Inferior parietal cortex (tissue), 1 donor: ENCODE measurements at regions not wholly inside any gene's neighbourhood (a gene's known extent, or its start where the extent isn't known, plus 50 kb on each side); places are given as distances from the start of the nearest gene placed in this dataset.

Experiments used
- DNase-seq: peaks from one replicate; pipeline ENCODE4 v3.0.0-alpha.2; 2016; ENCODE audit errors: extremely low spot score

GRCh38 chr1:82452096-82452495 lies 651.4 kb downstream of the ADGRL2 start:
- no peak for DNase-seq

GRCh38 chr1:82451191-82451590 lies 650.5 kb downstream of the ADGRL2 start:
- no peak for DNase-seq

- no peak for DNase-seq
Observed at GRCh38 chr1:82449506-82450057, 648.8 kb downstream of the ADGRL2 start.

- no peak for DNase-seq
Observed at GRCh38 chr1:82446955-82447354, 646.2 kb downstream of the ADGRL2 start.

DNA sequence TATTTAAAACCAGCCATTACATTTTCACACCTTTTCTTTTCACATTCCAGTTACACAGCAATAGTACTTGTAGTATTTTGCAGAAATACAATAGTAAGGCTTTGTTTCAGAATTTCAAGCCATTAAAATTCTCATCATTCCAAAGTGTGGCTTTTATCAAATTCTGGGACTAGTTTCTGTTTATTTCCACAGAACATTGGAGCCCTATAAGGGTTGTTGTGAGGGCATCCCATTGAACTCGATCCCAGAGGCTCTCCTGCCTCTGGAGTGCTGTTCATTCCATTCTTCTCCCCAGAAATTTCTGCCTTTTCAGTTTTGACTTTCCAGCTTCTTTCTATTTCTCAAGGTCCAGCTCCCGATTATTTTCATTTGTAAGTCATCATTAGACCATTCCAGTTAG lies 645.5 kb downstream of the ADGRL2 start:
- no peak for DNase-seq

DNA sequence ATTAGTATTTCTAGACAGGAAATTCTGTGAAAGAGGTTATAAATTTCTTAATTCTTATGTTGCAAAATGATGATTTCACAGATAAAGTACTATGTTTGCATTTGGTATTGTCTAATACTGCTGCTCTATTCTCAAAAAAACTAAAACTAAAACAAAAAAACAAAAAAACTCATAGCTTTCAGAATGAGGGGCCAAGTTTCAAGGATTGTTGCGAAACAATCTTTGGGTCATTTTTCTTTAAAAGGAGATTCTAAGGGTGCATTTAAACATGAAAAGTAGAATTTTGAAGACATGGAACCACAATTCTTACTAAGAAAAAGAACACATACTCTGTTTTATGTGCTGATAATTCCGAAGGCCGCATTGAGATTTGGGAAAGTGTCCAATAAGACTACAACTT lies 645.1 kb downstream of the ADGRL2 start:
- DNase-seq: no peak

- no peak for DNase-seq
Observed at GRCh38 chr1:82445132-82445531, 644.4 kb downstream of the ADGRL2 start.

DNA sequence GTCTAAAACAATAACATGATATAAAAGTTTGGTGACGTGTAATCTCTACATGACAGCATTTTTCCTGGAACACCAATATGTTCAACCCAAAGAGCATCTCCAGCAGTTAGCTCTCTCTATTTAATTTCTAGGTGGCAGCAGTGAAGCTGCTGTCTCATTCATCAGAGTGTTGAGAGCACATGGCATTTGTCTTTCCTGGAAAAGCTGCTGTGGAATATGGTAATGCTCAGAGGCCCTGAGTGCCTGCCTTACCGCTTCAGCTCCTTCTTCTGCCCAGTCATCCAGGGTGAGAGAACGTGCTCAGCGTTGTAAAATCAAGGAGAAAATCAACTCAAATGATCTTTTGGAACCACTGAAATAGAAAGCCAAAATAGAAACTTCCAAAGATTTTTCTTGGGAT lies 640.7 kb downstream of the ADGRL2 start:
- DNase-seq: no peak

- no peak for DNase-seq
Observed at GRCh38 chr1:82423174-82423815, 622.6 kb downstream of the ADGRL2 start.

- DNase-seq: no peak
Observed at GRCh38 chr1:82421782-82422181, 621.0 kb downstream of the ADGRL2 start.

DNA sequence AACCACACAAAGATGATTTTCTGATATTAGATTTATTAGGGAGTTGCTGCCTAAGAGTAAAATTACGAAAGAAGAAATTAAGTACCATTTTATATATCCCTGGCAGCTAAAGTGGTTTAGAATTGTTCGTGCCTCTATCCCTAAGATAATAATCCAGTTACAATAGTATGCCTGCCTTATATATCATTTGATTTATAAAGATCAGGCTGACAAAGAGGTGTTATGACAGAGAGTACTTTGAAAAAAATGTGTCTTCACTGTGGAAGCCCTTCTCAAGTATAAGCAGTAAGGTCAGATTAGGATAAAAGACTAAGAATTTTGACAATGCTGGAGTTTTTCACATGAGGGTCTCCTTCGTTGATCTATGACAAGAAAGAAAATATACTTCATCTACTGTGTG lies 619.9 kb downstream of the ADGRL2 start:
- DNase-seq: no peak

DNA sequence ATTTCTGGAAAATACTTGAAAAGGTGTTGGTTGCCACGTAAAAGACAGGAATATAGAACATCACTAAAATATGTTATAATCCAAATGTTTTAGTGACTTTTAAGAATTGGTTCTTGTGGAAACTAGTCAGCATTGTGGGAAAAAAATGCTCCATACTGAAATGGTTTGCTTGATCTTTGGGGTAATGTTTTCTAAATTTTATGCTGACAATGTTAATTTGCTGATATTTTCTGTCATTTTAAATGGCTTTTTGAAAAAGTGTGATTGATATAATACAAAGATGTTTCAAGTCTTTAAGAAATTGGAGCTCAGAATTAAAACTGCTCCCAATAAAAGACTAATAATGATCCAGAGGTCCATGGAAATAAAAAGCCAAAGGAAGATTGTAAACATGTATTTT lies 610.9 kb downstream of the ADGRL2 start:
- no peak for DNase-seq

DNA sequence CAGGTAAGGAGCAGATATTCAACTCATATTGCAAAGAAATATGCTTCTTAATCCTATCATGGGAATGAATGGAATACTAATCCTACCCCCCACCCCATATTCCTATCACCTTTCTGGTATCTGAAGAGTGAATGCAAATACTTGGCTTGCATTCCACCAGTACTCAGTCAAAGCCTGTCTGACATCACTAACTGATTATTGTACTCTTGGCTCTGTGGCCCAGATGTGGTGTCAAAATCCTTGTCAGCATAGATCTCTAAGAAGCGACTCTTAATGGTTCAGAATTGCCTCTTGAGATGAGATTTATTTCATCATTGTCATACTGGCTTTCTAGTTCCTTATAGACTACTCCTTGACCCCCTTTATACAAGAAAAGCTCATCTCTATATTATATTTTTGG lies 604.6 kb downstream of the ADGRL2 start:
- DNase-seq: no peak

- DNase-seq: no peak
Observed at GRCh38 chr1:82401116-82401515, 600.4 kb downstream of the ADGRL2 start.

DNA sequence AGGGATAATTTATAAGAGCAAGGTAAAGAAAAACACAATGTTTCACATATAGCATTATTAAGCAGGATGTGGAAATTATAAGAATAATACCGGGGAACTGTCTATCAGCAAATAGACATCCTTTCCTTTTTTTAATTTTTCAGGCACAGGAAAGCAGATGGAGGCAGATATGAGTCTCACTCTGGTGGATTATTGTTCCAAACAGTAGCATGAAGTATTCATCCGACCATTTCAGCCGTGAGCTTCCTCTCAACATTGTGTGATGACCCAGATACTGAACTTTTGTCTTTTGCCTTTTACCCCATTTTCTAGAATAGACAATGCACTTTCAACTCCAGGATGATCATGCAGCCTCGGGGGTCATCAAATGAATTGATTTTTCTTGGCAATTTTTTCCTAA lies 599.8 kb downstream of the ADGRL2 start:
- no peak for DNase-seq

DNA sequence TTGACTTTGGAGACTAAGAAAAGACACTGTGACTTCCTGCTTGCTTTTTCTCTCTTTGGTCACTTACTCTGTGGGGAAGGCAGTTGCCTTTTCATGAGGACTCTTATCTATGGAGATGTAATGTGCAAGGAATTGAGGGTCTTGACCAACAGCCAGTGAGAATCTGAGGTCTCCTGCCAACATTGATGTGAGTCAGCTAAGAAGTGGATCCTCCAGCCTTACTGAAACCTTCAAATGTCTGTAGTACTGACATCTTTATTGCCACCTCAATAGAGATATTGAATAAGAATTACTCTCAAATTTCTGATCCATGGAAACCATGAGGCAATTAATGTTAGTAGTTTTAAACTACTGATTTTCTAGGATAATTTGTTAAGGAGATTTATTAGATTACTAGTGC lies 598.4 kb downstream of the ADGRL2 start:
- no peak for DNase-seq

- DNase-seq: no peak
Observed at GRCh38 chr1:82398357-82398756, 597.6 kb downstream of the ADGRL2 start.

DNA sequence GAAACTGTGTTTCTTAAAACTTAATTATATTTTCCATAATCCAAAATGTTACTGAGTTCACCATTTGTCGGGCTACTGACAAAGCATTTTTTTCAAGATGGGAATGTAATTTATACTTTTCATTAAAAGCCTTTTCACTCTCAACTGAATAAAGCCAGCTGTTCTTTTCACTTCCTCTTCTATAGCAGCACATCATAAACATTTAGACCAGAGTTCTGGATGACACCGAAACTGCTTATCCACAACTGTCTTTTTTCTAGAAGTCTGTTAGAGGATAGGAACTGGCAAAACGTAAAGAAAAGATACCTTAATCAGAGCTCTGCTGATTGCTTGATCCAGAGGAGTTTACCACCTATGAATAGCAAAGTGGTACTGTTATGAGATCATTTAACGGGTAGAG lies 594.7 kb downstream of the ADGRL2 start:
- DNase-seq: no peak

- no peak for DNase-seq
Observed at GRCh38 chr1:82392946-82393345, 592.2 kb downstream of the ADGRL2 start.

- no peak for DNase-seq
Observed at GRCh38 chr1:82392513-82392912, 591.8 kb downstream of the ADGRL2 start.

DNA sequence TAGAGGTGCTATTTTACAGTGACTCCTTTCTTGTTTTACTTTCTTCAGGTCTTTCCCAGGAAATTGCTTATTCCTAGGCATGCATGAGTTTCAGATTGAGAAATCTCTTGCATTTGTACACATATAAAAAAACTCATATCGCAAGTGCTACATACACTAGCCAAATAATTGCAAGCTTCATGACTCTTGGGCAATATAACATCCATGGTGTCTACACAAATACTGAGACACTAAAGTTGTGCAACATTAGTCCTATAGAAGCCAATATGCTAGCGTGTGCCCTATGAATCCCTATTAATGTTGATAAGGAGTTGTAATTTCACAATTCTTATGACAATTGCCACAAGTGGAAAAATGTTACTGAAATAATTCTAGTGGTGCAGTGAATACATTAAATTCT lies 591.0 kb downstream of the ADGRL2 start:
- DNase-seq: no peak

GRCh38 chr1:82390627-82391026 lies 589.9 kb downstream of the ADGRL2 start:
- DNase-seq: no peak

DNA sequence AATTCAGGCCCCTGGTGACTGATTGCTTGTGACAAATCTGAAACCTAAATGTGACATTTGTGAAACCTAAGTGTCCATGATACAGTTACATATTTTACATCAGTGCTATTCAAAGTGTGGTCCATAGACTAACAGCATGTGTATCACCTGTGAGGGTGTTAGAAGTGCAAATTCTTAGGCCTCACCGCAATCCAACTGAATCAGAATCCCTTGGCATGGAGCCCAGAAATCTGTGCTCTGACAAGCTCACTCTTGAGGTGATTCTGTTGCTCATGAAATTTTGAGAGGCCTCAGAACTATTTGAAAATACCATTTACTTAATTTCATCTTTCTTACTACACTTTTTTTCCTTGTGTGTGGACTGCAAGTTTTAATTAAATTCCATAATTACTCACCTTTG lies 587.9 kb downstream of the ADGRL2 start:
- DNase-seq: no peak

GRCh38 chr1:82387012-82387366 lies 586.3 kb downstream of the ADGRL2 start:
- no peak for DNase-seq
